Suprapubic skin (tissue), 4 donors: ENCODE measurements at regions not wholly inside any gene's neighbourhood (a gene's known extent, or its start where the extent isn't known, plus 50 kb on each side); places are given as distances from the start of the nearest gene placed in this dataset.

Experiments
- CTCF ChIP-seq, 2 donors: fragments of 200-600 bp in 1 of 2; fragments of 450-650 bp in 1 of 2; sonication (generic) in 1 of 2; IDR thresholded peaks; one replicate each; pipeline ENCODE4 v1.5.1; 2016 to 2019; ENCODE audit warnings: antibody characterized with exemption in 2 of 2, mild to moderate bottlenecking in 1 of 2, moderate library complexity in 1 of 2
- EP300 ChIP-seq: sonication (generic); formaldehyde crosslinking; IDR thresholded peaks from one replicate; pipeline ENCODE4 v1.6.1; 2017; ENCODE audit warnings: antibody characterized with exemption
- POLR2A ChIP-seq, 2 donors: fragments of 450-650 bp; IDR thresholded peaks; one replicate each; pipeline ENCODE4 v1.6.1; 2017; ENCODE audit warnings: antibody characterized with exemption in 2 of 2, mild to moderate bottlenecking in 2 of 2, moderate library complexity in 2 of 2
- POLR2AphosphoS5 ChIP-seq, 3 donors: sonication (generic); formaldehyde crosslinking; IDR thresholded peaks; one replicate each; pipeline ENCODE4 v1.6.1; 2017; ENCODE audit warnings: antibody characterized with exemption in 3 of 3

- no peak for TF ChIP-seq POLR2A (IDR thresholded peaks at IDR 0.05)
- no peak for TF ChIP-seq CTCF (IDR thresholded peaks at IDR 0.05)
- no peak for TF ChIP-seq POLR2AphosphoS5 (IDR thresholded peaks at IDR 0.05)
- no peak for TF ChIP-seq EP300
These were observed 291.8 kb upstream of the G2E3 start for GRCh38 chr14:30267141-30267540.
